GM23338 (cell line): ENCODE measurements at regions not wholly inside any gene's neighbourhood (a gene's known extent, or its start where the extent isn't known, plus 50 kb on each side); places are given as distances from the start of the nearest gene placed in this dataset.

Experiments
- ATAC-seq: fragments of 200-7000 bp; cut with Tn5 transposase; 3 replicates; pipeline ENCODE4 v1.9.1; 2020
- DNase-seq: peaks from one replicate; pipeline ENCODE4 v3.0.0-alpha.2; 2015; ENCODE audit warnings: low spot score
- H2AFZ ChIP-seq: fragments of 200-600 bp; sonication (generic); 2 replicates; pipeline ENCODE4 v1.8.0; 2016; ENCODE audit warnings: antibody characterized with exemption, mild to moderate bottlenecking, moderate library complexity
- H3F3A ChIP-seq: fragments of 200-600 bp; sonication (generic); replicated peaks from 2 replicates; pipeline ENCODE4 v1.8.0; 2017; ENCODE audit warnings: antibody characterized with exemption, mixed run types, low read depth
- H3K27ac ChIP-seq: fragments of 200-600 bp; sonication (generic); 2 replicates; pipeline ENCODE4 v1.6.1; 2016; ENCODE audit warnings: low read depth
- H3K27me3 ChIP-seq: fragments of 200-600 bp; sonication (generic); 2 replicates; pipeline ENCODE4 v1.8.0; 2016; ENCODE audit warnings: mild to moderate bottlenecking, mixed run types, moderate library complexity; ENCODE audit not compliant: insufficient read depth
- H3K36me3 ChIP-seq: fragments of 200-600 bp; sonication (generic); 2 replicates; pipeline ENCODE4 v1.8.0; 2016; ENCODE audit warnings: mild to moderate bottlenecking; ENCODE audit not compliant: insufficient read depth
- H3K4me1 ChIP-seq: fragments of 200-600 bp; sonication (generic); 2 replicates; pipeline ENCODE4 v1.8.0; 2016; ENCODE audit warnings: mild to moderate bottlenecking, moderate library complexity; ENCODE audit not compliant: insufficient read depth
- H3K4me2 ChIP-seq: fragments of 200-600 bp; sonication (generic); 2 replicates; pipeline ENCODE4 v1.7.1; 2017; ENCODE audit warnings: mixed run types
- H3K4me3 ChIP-seq: fragments of 200-600 bp; sonication (generic); 2 replicates; pipeline ENCODE4 v1.6.1; 2016; ENCODE audit warnings: mixed run types
- H3K79me2 ChIP-seq: fragments of 200-600 bp; sonication (generic); replicated peaks from 2 replicates; pipeline ENCODE4 v1.8.0; 2017; ENCODE audit warnings: mild to moderate bottlenecking; ENCODE audit not compliant: insufficient read depth
- H3K9me2 ChIP-seq: fragments of 200-600 bp; sonication (generic); 2 replicates; pipeline ENCODE4 v1.8.0; 2017; ENCODE audit not compliant: insufficient read depth
- H4K20me1 ChIP-seq: fragments of 200-600 bp; sonication (generic); replicated peaks from 2 replicates; pipeline ENCODE4 v1.8.0; 2017; ENCODE audit warnings: mild to moderate bottlenecking; ENCODE audit not compliant: insufficient read depth
- H3K27ac Mint-ChIP-seq: 2 replicates; pipeline ENCODE4 v1.8.0; 2020; ENCODE audit warnings: inconsistent platforms, mild to moderate bottlenecking, moderate library complexity, mixed read lengths
- H3K27me3 Mint-ChIP-seq: 3 replicates; pipeline ENCODE4 v1.8.0; 2022; ENCODE audit warnings: low read depth, mild to moderate bottlenecking, moderate library complexity, mixed read lengths, inconsistent platforms; ENCODE audit not compliant: insufficient read depth, poor library complexity
- H3K36me3 Mint-ChIP-seq: 3 replicates; pipeline ENCODE4 v1.8.0; 2021; ENCODE audit warnings: low read depth, mild to moderate bottlenecking, inconsistent platforms, moderate library complexity, mixed read lengths
- H3K4me1 Mint-ChIP-seq: 3 replicates; pipeline ENCODE4 v1.8.0; 2020; ENCODE audit warnings: mild to moderate bottlenecking, inconsistent platforms, mixed read lengths
- H3K4me3 Mint-ChIP-seq: 3 replicates; pipeline ENCODE4 v1.8.0; 2021; ENCODE audit warnings: moderate library complexity, mild to moderate bottlenecking, inconsistent platforms, mixed read lengths
- H3K9me3 Mint-ChIP-seq: 3 replicates; pipeline ENCODE4 v1.8.0; 2020; ENCODE audit warnings: moderate library complexity, mild to moderate bottlenecking, inconsistent platforms, mixed read lengths
- ETS1 ChIP-seq: IDR thresholded peaks from 2 replicates; pipeline ENCODE4 v1.6.1; 2016; ENCODE audit warnings: antibody characterized with exemption
- EZH2phosphoT487 ChIP-seq: fragments of 200-600 bp; sonication (generic); IDR thresholded peaks from one replicate; pipeline ENCODE4 v1.8.1; 2018; ENCODE audit warnings: antibody characterized with exemption; ENCODE audit not compliant: unreplicated experiment
- NANOG ChIP-seq: IDR thresholded peaks from 2 replicates; pipeline ENCODE4 v1.6.1; 2016; ENCODE audit warnings: antibody characterized with exemption, borderline replicate concordance
- STAT1 ChIP-seq: IDR thresholded peaks from one replicate; pipeline ENCODE4 v1.6.1; 2016; ENCODE audit warnings: antibody characterized with exemption; ENCODE audit not compliant: unreplicated experiment
- ZNF114 ChIP-seq: fragments of 250-450 bp; sonication (Bioruptor Pico); IDR thresholded peaks from 2 replicates; pipeline ENCODE4 v1.5.0; 2020; ENCODE audit warnings: mild to moderate bottlenecking, moderate library complexity
- ZNF331 ChIP-seq: fragments of 250-450 bp; sonication (Bioruptor Pico); IDR thresholded peaks from 2 replicates; pipeline ENCODE4 v1.5.0; 2020; ENCODE audit warnings: low read depth, mild to moderate bottlenecking, moderate library complexity
- ZNF462 ChIP-seq: fragments of 250-450 bp; sonication (Bioruptor Pico); IDR thresholded peaks from 2 replicates; pipeline ENCODE4 v1.5.0; 2020; ENCODE audit warnings: mild to moderate bottlenecking, moderate library complexity

DNA sequence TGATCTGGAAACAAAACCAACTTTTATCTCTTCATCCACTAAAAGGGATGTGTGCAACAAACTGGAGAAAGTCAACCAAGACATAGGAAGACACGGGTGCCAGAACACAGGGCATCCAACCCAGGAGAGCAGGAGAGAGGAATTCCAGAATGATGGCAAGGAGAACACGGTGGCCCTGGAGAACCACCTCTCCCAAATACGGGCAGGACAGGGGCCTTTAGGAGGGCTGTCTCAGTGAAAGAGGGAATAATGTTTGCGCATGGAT, 93.4 kb upstream of the EGLN3 start:
- ATAC-seq (no peak), DNase-seq (no peak)
- Histone ChIP-seq H2AFZ (no peak overlapping the region), H3K4me2 (no peak overlapping the region), H3K9me2 (0 out of 2 replicates have a peak, but pooled peaks cover 18% of the 10 kb centered on the region), H3K4me3 (no peak overlapping the region), H3K36me3 (no peaks in the 10 kb centered on the region), H3K4me1 (no peaks in the 10 kb centered on the region), H3K27me3 (no peaks in the 10 kb centered on the region), H3K27ac (no peak overlapping the region), H3K79me2 (no peaks in the 10 kb centered on the region), H3F3A (no peaks in the 10 kb centered on the region), H4K20me1 (no peaks in the 10 kb centered on the region)
- Mint-ChIP-seq H3K4me3 (no peak overlapping the region), H3K36me3 (no peaks in the 10 kb centered on the region; the same call in 2 of the 3 replicates), H3K9me3 (no peaks in the 10 kb centered on the region), H3K4me1 (peaks cover 7% of the 10 kb centered on the region), H3K27ac (no peak overlapping the region), H3K27me3 (peaks cover 9% of the 10 kb centered on the region)
- TF ChIP-seq EZH2phosphoT487, result no peak
- no peak for TF ChIP-seq ETS1
- TF ChIP-seq ZNF462 (CRISPR knock-in tag), result no peak

DNA sequence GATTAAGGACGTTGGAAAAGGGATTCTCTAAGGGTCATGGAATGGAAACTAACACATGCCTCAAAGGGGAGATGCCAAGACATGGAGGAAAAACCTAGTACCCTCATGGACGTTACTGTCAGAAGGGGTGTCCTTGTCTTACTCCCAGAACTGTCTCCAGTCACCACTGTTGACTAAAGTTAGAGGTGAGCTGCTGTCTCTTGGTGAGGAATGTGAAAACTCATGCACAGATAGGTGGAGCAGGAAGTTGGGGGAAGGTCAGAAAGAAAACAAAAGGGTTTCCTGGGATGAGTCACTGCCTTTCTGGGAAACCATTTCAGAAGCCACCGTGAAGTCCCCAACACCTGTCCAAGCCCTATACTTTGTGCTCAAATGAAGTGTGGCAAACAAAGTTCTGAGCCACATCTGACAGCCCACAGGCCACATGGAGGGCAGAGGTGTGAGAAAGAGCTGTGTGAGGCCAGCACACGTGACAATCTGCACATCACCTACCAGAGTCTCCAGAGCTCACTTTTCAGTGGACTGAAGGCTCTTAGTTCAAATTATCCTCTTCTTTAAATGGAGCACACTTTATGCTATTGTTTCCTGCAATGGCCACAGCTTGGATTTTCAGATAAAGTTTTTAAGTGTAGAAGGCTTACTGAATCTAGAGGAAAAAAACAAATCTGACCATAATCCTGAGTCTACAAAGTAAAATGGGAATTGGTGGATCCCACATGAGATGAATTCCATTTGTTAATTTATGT, 92.9 kb upstream of the EGLN3 start:
- H3K9me3 Mint-ChIP-seq, result no peaks in the 10 kb centered on the region
- peaks cover 9% of the 10 kb centered on the region for H3K27me3 Mint-ChIP-seq
- no peak overlapping the region for H3K4me3 Mint-ChIP-seq
- H3K4me1 ChIP-seq, result no peaks in the 10 kb centered on the region
- H2AFZ ChIP-seq, result peak overlapping the region; percentile 63; the same call in 1 of the 2 replicates
- H3F3A ChIP-seq, result no peaks in the 10 kb centered on the region
- 0 out of 2 replicates have a peak, but pooled peaks cover 18% of the 10 kb centered on the region for H3K9me2 ChIP-seq
- H3K36me3 Mint-ChIP-seq, result no peaks in the 10 kb centered on the region; the same call in 2 of the 3 replicates
- DNase-seq (peak; percentile 35), ATAC-seq (no peak)
- no peaks in the 10 kb centered on the region for H3K27me3 ChIP-seq
- H3K4me2 ChIP-seq, result no peak overlapping the region
- H3K79me2 ChIP-seq, result no peaks in the 10 kb centered on the region
- H3K27ac ChIP-seq, result no peak overlapping the region
- H3K4me1 Mint-ChIP-seq, result peaks cover 7% of the 10 kb centered on the region
- H3K36me3 ChIP-seq, result no peaks in the 10 kb centered on the region
- no peaks in the 10 kb centered on the region for H4K20me1 ChIP-seq
- H3K4me3 ChIP-seq, result no peak overlapping the region
- H3K27ac Mint-ChIP-seq, result 0 out of 2 replicates have a peak overlapping the region, but pooled peaks have one; percentile 10
- TF ChIP-seq ETS1, result no peak
- no peak for TF ChIP-seq ZNF331 (CRISPR knock-in tag)
- TF ChIP-seq ZNF114 (CRISPR knock-in tag), result no peak
- TF ChIP-seq NANOG, result no peak
- no peak for TF ChIP-seq STAT1
- no peak for TF ChIP-seq EZH2phosphoT487
